ENCODE measurements at regions not wholly inside any gene's neighbourhood (a gene's known extent, or its start where the extent isn't known, plus 50 kb on each side); places are given as distances from the start of the nearest gene placed in this dataset.

DNA sequence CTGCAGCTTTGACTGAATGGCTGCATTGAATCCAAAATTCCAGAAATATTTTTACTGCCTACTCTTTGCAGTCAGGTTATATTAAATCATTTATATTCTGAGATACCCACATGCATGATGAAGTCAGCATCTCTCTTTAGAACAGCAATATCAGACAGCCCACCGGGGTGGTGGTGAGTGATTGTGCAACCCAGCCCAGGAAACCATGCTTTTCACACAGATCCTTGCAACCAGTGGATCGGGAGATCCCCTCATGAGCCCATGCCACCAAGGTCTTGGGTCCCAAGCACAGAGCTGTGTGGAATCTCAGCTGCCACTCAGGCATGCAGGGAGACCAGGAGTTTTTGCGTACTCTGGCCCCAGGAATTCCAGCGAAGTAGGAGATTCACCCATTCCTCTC, 226.5 kb downstream of the DTWD2 start:
- Histone ChIP-seq H4K20me1 (ENCODE audit: low read depth) (no peaks in the 10 kb centered on the region), H3K79me2 (ENCODE audit: low read depth) (no peaks in the 10 kb centered on the region), H3K4me2 (no peak overlapping the region), H3K4me3 (no peak overlapping the region), H3K27ac (no peak overlapping the region), H3F3A (ENCODE audit: low read depth) (no peaks in the 10 kb centered on the region), H3K9ac (no peak overlapping the region), H3K27me3 (no peaks in the 10 kb centered on the region), H3K9me3 (ENCODE audit: low read depth) (no peaks in the 10 kb centered on the region), H3K4me1 (no peaks in the 10 kb centered on the region), H3K36me3 (no peaks in the 10 kb centered on the region), H2AFZ (replicated peaks) (no peak overlapping the region)
- H3K9me3 Mint-ChIP-seq: peaks cover 2% of the 10 kb centered on the region
- no peaks in the 10 kb centered on the region for H3K36me3 Mint-ChIP-seq
- H3K4me1 Mint-ChIP-seq: no peaks in the 10 kb centered on the region
- peaks cover 3% of the 10 kb centered on the region for H3K27me3 Mint-ChIP-seq (ENCODE audit: insufficient read depth, low read depth)
- DNase-seq (ENCODE audit: low spot score): no peak
- H3K4me3 Mint-ChIP-seq: no peak overlapping the region
- H3K27ac Mint-ChIP-seq: no peak overlapping the region
- TF ChIP-seq, protein P1, sequence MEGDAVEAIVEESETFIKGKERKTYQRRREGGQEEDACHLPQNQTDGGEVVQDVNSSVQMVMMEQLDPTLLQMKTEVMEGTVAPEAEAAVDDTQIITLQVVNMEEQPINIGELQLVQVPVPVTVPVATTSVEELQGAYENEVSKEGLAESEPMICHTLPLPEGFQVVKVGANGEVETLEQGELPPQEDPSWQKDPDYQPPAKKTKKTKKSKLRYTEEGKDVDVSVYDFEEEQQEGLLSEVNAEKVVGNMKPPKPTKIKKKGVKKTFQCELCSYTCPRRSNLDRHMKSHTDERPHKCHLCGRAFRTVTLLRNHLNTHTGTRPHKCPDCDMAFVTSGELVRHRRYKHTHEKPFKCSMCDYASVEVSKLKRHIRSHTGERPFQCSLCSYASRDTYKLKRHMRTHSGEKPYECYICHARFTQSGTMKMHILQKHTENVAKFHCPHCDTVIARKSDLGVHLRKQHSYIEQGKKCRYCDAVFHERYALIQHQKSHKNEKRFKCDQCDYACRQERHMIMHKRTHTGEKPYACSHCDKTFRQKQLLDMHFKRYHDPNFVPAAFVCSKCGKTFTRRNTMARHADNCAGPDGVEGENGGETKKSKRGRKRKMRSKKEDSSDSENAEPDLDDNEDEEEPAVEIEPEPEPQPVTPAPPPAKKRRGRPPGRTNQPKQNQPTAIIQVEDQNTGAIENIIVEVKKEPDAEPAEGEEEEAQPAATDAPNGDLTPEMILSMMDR (IDR thresholded peaks at IDR 0.05): no peak
- TF ChIP-seq EZH2 (IDR thresholded peaks at IDR 0.05) (no peak), EZH2phosphoT487 (IDR thresholded peaks at IDR 0.05) (no peak)

DNA sequence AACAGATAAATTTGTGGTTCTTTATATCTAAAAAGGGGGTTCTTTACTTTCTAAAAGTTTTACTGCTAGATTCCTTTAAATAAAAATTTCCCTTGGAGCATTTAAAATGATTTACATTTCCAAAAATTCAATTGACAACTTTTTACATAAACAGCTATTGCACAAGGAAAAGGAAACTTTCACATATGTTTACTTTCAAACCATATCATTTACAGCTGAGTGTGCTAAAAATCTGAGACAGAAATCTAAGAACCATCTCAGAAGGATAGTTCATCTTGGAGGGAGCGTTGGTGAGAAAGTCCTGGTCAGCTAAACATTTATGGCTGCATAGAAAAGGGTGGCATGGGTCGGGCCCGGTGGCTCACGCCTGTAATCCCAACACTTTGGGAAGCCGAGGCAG, 235.4 kb downstream of the DTWD2 start:
- no peak for TF ChIP-seq EZH2 (IDR thresholded peaks at IDR 0.05)
- no peak for TF ChIP-seq EZH2phosphoT487 (IDR thresholded peaks at IDR 0.05)
- TF ChIP-seq, protein P1 (IDR thresholded peaks at IDR 0.05): no peak
- no peak overlapping the region for H3K4me3 Mint-ChIP-seq
- DNase-seq (ENCODE audit: low spot score): no peak
- H3K27me3 ChIP-seq: no peaks in the 10 kb centered on the region
- no peak overlapping the region for H3K9ac ChIP-seq
- no peaks in the 10 kb centered on the region for H4K20me1 ChIP-seq (ENCODE audit: low read depth)
- peaks cover 2% of the 10 kb centered on the region for H3K36me3 Mint-ChIP-seq
- H3K36me3 ChIP-seq: no peaks in the 10 kb centered on the region
- H3K79me2 ChIP-seq (ENCODE audit: low read depth): no peaks in the 10 kb centered on the region
- peaks cover 10% of the 10 kb centered on the region for H3K4me1 Mint-ChIP-seq
- no peak overlapping the region for H3K27ac Mint-ChIP-seq
- H3K9me3 Mint-ChIP-seq: peaks cover 3% of the 10 kb centered on the region
- no peaks in the 10 kb centered on the region for H3K27me3 Mint-ChIP-seq (ENCODE audit: insufficient read depth, low read depth)
- H3K27ac ChIP-seq: no peak overlapping the region
- no peak overlapping the region for H3K4me2 ChIP-seq
- no peaks in the 10 kb centered on the region for H3K4me1 ChIP-seq
- H3F3A ChIP-seq (ENCODE audit: low read depth): no peaks in the 10 kb centered on the region
- no peak overlapping the region for H2AFZ ChIP-seq (replicated peaks)
- no peak overlapping the region for H3K4me3 ChIP-seq
- H3K9me3 ChIP-seq (ENCODE audit: low read depth): no peaks in the 10 kb centered on the region

DNA sequence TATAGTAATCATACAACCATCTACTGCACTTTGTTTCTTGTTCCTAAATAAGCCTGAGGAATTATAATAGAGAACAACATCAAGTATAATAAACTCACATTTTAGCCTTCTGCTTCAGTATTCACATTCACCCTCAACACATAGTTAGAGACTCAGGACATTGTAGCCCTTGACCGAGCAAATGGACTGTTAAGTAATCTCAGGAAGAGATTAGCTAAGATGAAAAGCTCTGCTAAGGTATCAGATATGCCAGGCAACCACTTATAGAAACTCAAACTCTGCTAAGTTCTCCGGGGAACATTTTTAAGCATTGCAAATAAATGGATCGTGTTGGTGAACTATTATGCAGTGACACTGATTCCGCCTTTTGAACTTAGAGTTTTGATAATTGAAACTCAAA, 252.0 kb downstream of the DTWD2 start:
- Mint-ChIP-seq H3K4me1 (peaks cover 5% of the 10 kb centered on the region), H3K36me3 (no peaks in the 10 kb centered on the region), H3K4me3 (no peak overlapping the region), H3K9me3 (peaks cover 16% of the 10 kb centered on the region), H3K27me3 (ENCODE audit: insufficient read depth, low read depth) (no peaks in the 10 kb centered on the region), H3K27ac (no peak overlapping the region)
- no peaks in the 10 kb centered on the region for H4K20me1 ChIP-seq (ENCODE audit: low read depth)
- TF ChIP-seq EZH2phosphoT487 (IDR thresholded peaks at IDR 0.05) (no peak), EZH2 (IDR thresholded peaks at IDR 0.05) (no peak)
- TF ChIP-seq, protein P1 (IDR thresholded peaks at IDR 0.05): no peak
- DNase-seq (ENCODE audit: low spot score): no peak
- H3K9me3 ChIP-seq (ENCODE audit: low read depth): no peaks in the 10 kb centered on the region
- H3K4me3 ChIP-seq: no peak overlapping the region
- no peak overlapping the region for H3K4me2 ChIP-seq
- no peaks in the 10 kb centered on the region for H3K4me1 ChIP-seq
- H3K79me2 ChIP-seq (ENCODE audit: low read depth): no peaks in the 10 kb centered on the region
- H3K27me3 ChIP-seq: no peaks in the 10 kb centered on the region
- H3K9ac ChIP-seq: no peak overlapping the region
- H3K27ac ChIP-seq: no peak overlapping the region
- no peak overlapping the region for H2AFZ ChIP-seq (replicated peaks)
- H3K36me3 ChIP-seq: no peaks in the 10 kb centered on the region
- H3F3A ChIP-seq (ENCODE audit: low read depth): no peaks in the 10 kb centered on the region

All from neural progenitor cell (in vitro differentiated cells).